HCT116 (cell line): ENCODE measurements at regions not wholly inside any gene's neighbourhood (a gene's known extent, or its start where the extent isn't known, plus 50 kb on each side); places are given as distances from the start of the nearest gene placed in this dataset.

Experiments
- ATAC-seq: fragments of 200-7000 bp; cut with Tn5 transposase; 2 replicates; pipeline ENCODE4 v1.9.1; 2020; ENCODE audit warnings: mild to moderate bottlenecking, moderate library complexity
- BruUV-seq: library from RNA; stranded (reverse); fragments of 400-500 nt; replicated peaks from 2 replicates; lab custom pipeline; 2021; lab: Mats Ljungman, UMichigan
- CTCF ChIA-PET: fragments of 300-600 bp; sonication (Branson Sonifier 250); formaldehyde crosslinking; loops from one replicate; lab custom pipeline; 2021; ENCODE audit warnings: antibody characterized with exemption; lab: Charles Lee
- POLR2A ChIA-PET: fragments of 300-600, 350-600 bp; sonication (Branson Sonifier 250); formaldehyde crosslinking; loops from one replicate; lab custom pipeline; 2021; ENCODE audit warnings: antibody characterized with exemption; lab: Charles Lee
- RAD21 ChIA-PET, 2 experiments: fragments of 300-600 bp; sonication (Branson Sonifier 250); formaldehyde crosslinking; loops; one replicate each; lab custom pipeline; 2023; ENCODE audit warnings: low total read pairs in 2 of 2; ENCODE audit not compliant: uncharacterized antibody in 2 of 2, unreplicated experiment in 2 of 2, low non-redundant PET in 1 of 2; lab: Charles Lee
- DNase-seq: peaks from one replicate; pipeline ENCODE4 v3.0.0-alpha.2; 2010; ENCODE audit warnings: low read depth, low spot score
- H2AFZ ChIP-seq: fragments of 200-600 bp; shearing (Covaris generic), sonication (generic); 2 replicates; pipeline ENCODE4 v1.6.1; 2017; ENCODE audit warnings: low read depth, mixed run types, mixed read lengths, antibody characterized with exemption, low read length; ENCODE audit not compliant: poor library complexity, severe bottlenecking
- H3K27ac ChIP-seq: 2 replicates; pipeline ENCODE4 v1.5.1; 2012; ENCODE audit warnings: low read depth, low read length
- H3K27me3 ChIP-seq: fragments of 200-600 bp; sonication (generic); 2 replicates; pipeline ENCODE4 v1.6.1; 2016; ENCODE audit warnings: mixed run types, low read length, mixed read lengths; ENCODE audit not compliant: insufficient read depth
- H3K36me3 ChIP-seq, 2 experiments: fragments of 200-500 bp in 1 of 2; fragments of 200-600 bp in 1 of 2; sonication (Bioruptor generic) in 1 of 2; sonication (generic) in 1 of 2; 2 replicates each; pipeline versions ENCODE4 v1.5.1 to v1.6.1; 2014 to 2016; ENCODE audit warnings: low read length in 2 of 2, inconsistent platforms in 1 of 2, mixed read lengths in 1 of 2, mixed run types in 1 of 2; ENCODE audit not compliant: insufficient read depth in 2 of 2, control insufficient read depth in 1 of 2
- H3K4me1 ChIP-seq, 2 experiments: fragments of 200-600 bp in 1 of 2; sonication (generic) in 1 of 2; 2 replicates each; pipeline versions ENCODE4 v1.5.1 to v1.6.1; 2012 to 2017; ENCODE audit warnings: low read length in 2 of 2, inconsistent platforms in 1 of 2, mild to moderate bottlenecking in 1 of 2, mixed read lengths in 1 of 2, mixed run types in 1 of 2, moderate library complexity in 1 of 2; ENCODE audit not compliant: insufficient read depth in 2 of 2, control insufficient read depth in 1 of 2
- H3K4me2 ChIP-seq: fragments of 200-600 bp; sonication (generic); 2 replicates; pipeline ENCODE4 v1.6.1; 2017; ENCODE audit warnings: mixed run types, low read length, mixed read lengths
- H3K4me3 ChIP-seq, 2 experiments: fragments of 200-600 bp in 1 of 2; sonication (generic) in 1 of 2; replicated peaks in 1 of 2; 2 replicates each; pipeline ENCODE4 v1.5.1; 2011 to 2016; ENCODE audit warnings: low read length in 2 of 2, control low read depth in 1 of 2, low read depth in 1 of 2, mild to moderate bottlenecking in 1 of 2, mixed read lengths in 1 of 2, mixed run types in 1 of 2
- H3K79me2 ChIP-seq: fragments of 200-600 bp; sonication (generic); 2 replicates; pipeline ENCODE4 v1.6.1; 2017; ENCODE audit warnings: mild to moderate bottlenecking, mixed run types, low read length, moderate library complexity, mixed read lengths; ENCODE audit not compliant: insufficient read depth
- H3K9ac ChIP-seq: fragments of 200-600 bp; sonication (generic); 2 replicates; pipeline ENCODE4 v1.6.1; 2016; ENCODE audit warnings: low read length, mixed read lengths
- H3K9me2 ChIP-seq: fragments of 200-600 bp; sonication (generic), shearing (Covaris generic); 2 replicates; pipeline ENCODE4 v1.6.1; 2017; ENCODE audit warnings: mixed run types, mild to moderate bottlenecking, moderate library complexity; ENCODE audit not compliant: insufficient read depth
- H3K9me3 ChIP-seq, 2 experiments: fragments of 200-500 bp in 1 of 2; fragments of 200-600 bp in 1 of 2; sonication (Bioruptor generic) in 1 of 2; sonication (generic) in 1 of 2; 2 replicates each; pipeline ENCODE4 v1.6.1; 2014 to 2017; ENCODE audit warnings: low read length in 2 of 2, mixed read lengths in 2 of 2, inconsistent platforms in 1 of 2, low read depth in 1 of 2, mild to moderate bottlenecking in 1 of 2, mixed run types in 1 of 2, moderate library complexity in 1 of 2; ENCODE audit not compliant: control insufficient read depth in 1 of 2, insufficient read depth in 1 of 2
- H4K20me1 ChIP-seq: fragments of 200-600 bp; sonication (generic), shearing (Covaris generic); 2 replicates; pipeline ENCODE4 v1.6.1; 2017; ENCODE audit warnings: mixed run types, mild to moderate bottlenecking, moderate library complexity; ENCODE audit not compliant: insufficient read depth
- ATF3 ChIP-seq: IDR thresholded peaks from 2 replicates; pipeline ENCODE4 v1.6.1; 2012
- CEBPB ChIP-seq: IDR thresholded peaks from 2 replicates; pipeline ENCODE4 v1.6.1; 2012; ENCODE audit warnings: low read depth
- EGR1 ChIP-seq: IDR thresholded peaks from 2 replicates; pipeline ENCODE4 v1.6.1; 2012; ENCODE audit warnings: low read depth
- ELF1 ChIP-seq: IDR thresholded peaks from 2 replicates; pipeline ENCODE4 v1.6.1; 2012; ENCODE audit warnings: low read depth, borderline replicate concordance
- EZH2 ChIP-seq: fragments of 200-600 bp; sonication (generic); IDR thresholded peaks from 2 replicates; pipeline ENCODE4 v1.6.1; 2017; ENCODE audit warnings: antibody characterized with exemption, mixed run types
- EZH2phosphoT487 ChIP-seq: fragments of 200-600 bp; IDR thresholded peaks from 2 replicates; pipeline ENCODE4 v1.6.1; 2018; ENCODE audit warnings: antibody characterized with exemption, borderline replicate concordance
- JUND ChIP-seq: IDR thresholded peaks from 2 replicates; pipeline ENCODE4 v1.6.1; 2012
- POLR2A ChIP-seq: IDR thresholded peaks from 2 replicates; pipeline ENCODE4 v1.7.0; 2011; ENCODE audit warnings: borderline replicate concordance; ENCODE audit not compliant: insufficient read depth, insufficient read length; ENCODE audit errors: extremely low read depth
- POLR2AphosphoS5 ChIP-seq: IDR thresholded peaks from 2 replicates; pipeline ENCODE4 v1.6.1; 2011; ENCODE audit warnings: mild to moderate bottlenecking, low read depth, low read length, moderate library complexity
- RAD21 ChIP-seq: IDR thresholded peaks from 2 replicates; pipeline ENCODE4 v1.6.1; 2012; ENCODE audit warnings: low read depth, mild to moderate bottlenecking
- SIN3A ChIP-seq: IDR thresholded peaks from 2 replicates; pipeline ENCODE4 v1.6.1; 2012; ENCODE audit warnings: low read depth
- SP1 ChIP-seq: IDR thresholded peaks from 2 replicates; pipeline ENCODE4 v1.6.1; 2012; ENCODE audit warnings: low read depth
- SRF ChIP-seq: IDR thresholded peaks from 2 replicates; pipeline ENCODE4 v1.6.1; 2012; ENCODE audit warnings: low read depth
- TCF7L2 ChIP-seq: IDR thresholded peaks from 2 replicates; pipeline ENCODE4 v1.7.0; 2011; ENCODE audit warnings: borderline replicate concordance, inconsistent platforms; ENCODE audit not compliant: insufficient read depth, insufficient read length; ENCODE audit errors: extremely low read depth
- ZFX ChIP-seq: fragments of 450-650 bp; IDR thresholded peaks from 2 replicates; pipeline ENCODE4 v1.6.1; 2017
- ZNF274 ChIP-seq: fragments of 200-500 bp; sonication (Bioruptor generic); IDR thresholded peaks from 2 replicates; pipeline ENCODE4 v1.6.1; 2014; ENCODE audit warnings: mild to moderate bottlenecking, low read depth, low read length, inconsistent platforms
- intact Hi-C: fragments of 100-400 bp; cut with micrococcal nuclease; formaldehyde crosslinking; loops from 2 replicates; pipeline ENCODE4 v1.10.0; 2022
- TF ChIP-seq, protein P1 (sequence below), 3 experiments: fragments of 200-600 bp in 1 of 3; sonication (generic) in 1 of 3; IDR thresholded peaks in 2 of 3; conservative IDR thresholded peaks in 1 of 3; 2 replicates each; pipeline ENCODE4 v1.5.1; 2012 to 2017; ENCODE audit warnings: low read depth in 2 of 3, low read length in 2 of 3, antibody characterized with exemption in 1 of 3, borderline replicate concordance in 1 of 3, control low read depth in 1 of 3, mild to moderate bottlenecking in 1 of 3, mixed read lengths in 1 of 3, mixed run types in 1 of 3, moderate library complexity in 1 of 3; ENCODE audit not compliant: insufficient read depth in 1 of 3
- TF ChIP-seq, protein P2 (sequence below): IDR thresholded peaks from 2 replicates; pipeline ENCODE4 v1.6.1; 2012
- TF ChIP-seq, protein P3 (sequence below): IDR thresholded peaks from 2 replicates; pipeline ENCODE4 v1.6.1; 2012; ENCODE audit warnings: low read depth

- TF ChIP-seq EGR1 (no peak), ZNF274 (no peak), POLR2AphosphoS5 (no peak), SP1 (no peak), RAD21 (no peak), CEBPB (no peak), SRF (no peak), EZH2phosphoT487 (no peak)
- TF ChIP-seq, protein P1, sequence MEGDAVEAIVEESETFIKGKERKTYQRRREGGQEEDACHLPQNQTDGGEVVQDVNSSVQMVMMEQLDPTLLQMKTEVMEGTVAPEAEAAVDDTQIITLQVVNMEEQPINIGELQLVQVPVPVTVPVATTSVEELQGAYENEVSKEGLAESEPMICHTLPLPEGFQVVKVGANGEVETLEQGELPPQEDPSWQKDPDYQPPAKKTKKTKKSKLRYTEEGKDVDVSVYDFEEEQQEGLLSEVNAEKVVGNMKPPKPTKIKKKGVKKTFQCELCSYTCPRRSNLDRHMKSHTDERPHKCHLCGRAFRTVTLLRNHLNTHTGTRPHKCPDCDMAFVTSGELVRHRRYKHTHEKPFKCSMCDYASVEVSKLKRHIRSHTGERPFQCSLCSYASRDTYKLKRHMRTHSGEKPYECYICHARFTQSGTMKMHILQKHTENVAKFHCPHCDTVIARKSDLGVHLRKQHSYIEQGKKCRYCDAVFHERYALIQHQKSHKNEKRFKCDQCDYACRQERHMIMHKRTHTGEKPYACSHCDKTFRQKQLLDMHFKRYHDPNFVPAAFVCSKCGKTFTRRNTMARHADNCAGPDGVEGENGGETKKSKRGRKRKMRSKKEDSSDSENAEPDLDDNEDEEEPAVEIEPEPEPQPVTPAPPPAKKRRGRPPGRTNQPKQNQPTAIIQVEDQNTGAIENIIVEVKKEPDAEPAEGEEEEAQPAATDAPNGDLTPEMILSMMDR (IDR thresholded peaks at IDR 0.05 in 2 of 3, conservative IDR thresholded peaks at IDR 0.05 in 1 of 3; ENCODE audit: borderline replicate concordance in 1 of 3, insufficient read depth in 1 of 3, low read depth in 2 of 3, low read length in 2 of 3): no peak
Observed at GRCh38 chr13:82803341-82803740, 1078.9 kb downstream of the SLITRK1 start (continued).

- H3K27me3 ChIP-seq: no peaks in the 10 kb centered on the region
- ATAC-seq: no peak
- no peaks in the 10 kb centered on the region for H3K9me2 ChIP-seq
- H3K9me3 ChIP-seq: no peaks in the 10 kb centered on the region
- no peaks in the 10 kb centered on the region for H4K20me1 ChIP-seq
- CTCF ChIA-PET: no interaction called here
- H3K4me2 ChIP-seq: no peak overlapping the region
- intact Hi-C loops: no loop called here
- RAD21 ChIA-PET: no interaction called here
- H3K4me1 ChIP-seq: no peaks in the 10 kb centered on the region
- H3K36me3 ChIP-seq: no peaks in the 10 kb centered on the region
- DNase-seq: no peak
- no TSS peak for BruUV-seq
- H2AFZ ChIP-seq: no peak overlapping the region
- no peak overlapping the region for H3K4me3 ChIP-seq
- POLR2A ChIA-PET: no interaction called here
- no peak overlapping the region for H3K27ac ChIP-seq
- H3K9ac ChIP-seq: no peak overlapping the region
- no peaks in the 10 kb centered on the region for H3K79me2 ChIP-seq
- TF ChIP-seq SRF (no peak), EZH2 (no peak), ZFX (no peak), CEBPB (no peak), ELF1 (no peak), SIN3A (no peak), POLR2A (no peak), JUND (no peak), SP1 (no peak), ATF3 (no peak), TCF7L2 (no peak), RAD21 (no peak), POLR2AphosphoS5 (no peak)
- TF ChIP-seq, protein P2, sequence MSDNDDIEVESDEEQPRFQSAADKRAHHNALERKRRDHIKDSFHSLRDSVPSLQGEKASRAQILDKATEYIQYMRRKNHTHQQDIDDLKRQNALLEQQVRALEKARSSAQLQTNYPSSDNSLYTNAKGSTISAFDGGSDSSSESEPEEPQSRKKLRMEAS: no peak
- TF ChIP-seq, protein P1 (IDR thresholded peaks at IDR 0.05 in 2 of 3, conservative IDR thresholded peaks at IDR 0.05 in 1 of 3; ENCODE audit: borderline replicate concordance in 1 of 3, insufficient read depth in 1 of 3, low read depth in 2 of 3, low read length in 2 of 3): no peak
- TF ChIP-seq, protein P3, sequence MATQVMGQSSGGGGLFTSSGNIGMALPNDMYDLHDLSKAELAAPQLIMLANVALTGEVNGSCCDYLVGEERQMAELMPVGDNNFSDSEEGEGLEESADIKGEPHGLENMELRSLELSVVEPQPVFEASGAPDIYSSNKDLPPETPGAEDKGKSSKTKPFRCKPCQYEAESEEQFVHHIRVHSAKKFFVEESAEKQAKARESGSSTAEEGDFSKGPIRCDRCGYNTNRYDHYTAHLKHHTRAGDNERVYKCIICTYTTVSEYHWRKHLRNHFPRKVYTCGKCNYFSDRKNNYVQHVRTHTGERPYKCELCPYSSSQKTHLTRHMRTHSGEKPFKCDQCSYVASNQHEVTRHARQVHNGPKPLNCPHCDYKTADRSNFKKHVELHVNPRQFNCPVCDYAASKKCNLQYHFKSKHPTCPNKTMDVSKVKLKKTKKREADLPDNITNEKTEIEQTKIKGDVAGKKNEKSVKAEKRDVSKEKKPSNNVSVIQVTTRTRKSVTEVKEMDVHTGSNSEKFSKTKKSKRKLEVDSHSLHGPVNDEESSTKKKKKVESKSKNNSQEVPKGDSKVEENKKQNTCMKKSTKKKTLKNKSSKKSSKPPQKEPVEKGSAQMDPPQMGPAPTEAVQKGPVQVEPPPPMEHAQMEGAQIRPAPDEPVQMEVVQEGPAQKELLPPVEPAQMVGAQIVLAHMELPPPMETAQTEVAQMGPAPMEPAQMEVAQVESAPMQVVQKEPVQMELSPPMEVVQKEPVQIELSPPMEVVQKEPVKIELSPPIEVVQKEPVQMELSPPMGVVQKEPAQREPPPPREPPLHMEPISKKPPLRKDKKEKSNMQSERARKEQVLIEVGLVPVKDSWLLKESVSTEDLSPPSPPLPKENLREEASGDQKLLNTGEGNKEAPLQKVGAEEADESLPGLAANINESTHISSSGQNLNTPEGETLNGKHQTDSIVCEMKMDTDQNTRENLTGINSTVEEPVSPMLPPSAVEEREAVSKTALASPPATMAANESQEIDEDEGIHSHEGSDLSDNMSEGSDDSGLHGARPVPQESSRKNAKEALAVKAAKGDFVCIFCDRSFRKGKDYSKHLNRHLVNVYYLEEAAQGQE: no peak
Observed at GRCh38 chr13:82802528-82802927, 1079.7 kb downstream of the SLITRK1 start.
